ENCODE measurements at regions not wholly inside any gene's neighbourhood (a gene's known extent, or its start where the extent isn't known, plus 50 kb on each side); places are given as distances from the start of the nearest gene placed in this dataset.
A peak's percentile ranks its signal among the peaks of the same experiment; 100 is the strongest.
"Not testable (repeated sequence)": the region's sequence is repeated elsewhere in the genome, so short reads cannot be mapped to it uniquely, and the experiment has no call there.

DNA sequence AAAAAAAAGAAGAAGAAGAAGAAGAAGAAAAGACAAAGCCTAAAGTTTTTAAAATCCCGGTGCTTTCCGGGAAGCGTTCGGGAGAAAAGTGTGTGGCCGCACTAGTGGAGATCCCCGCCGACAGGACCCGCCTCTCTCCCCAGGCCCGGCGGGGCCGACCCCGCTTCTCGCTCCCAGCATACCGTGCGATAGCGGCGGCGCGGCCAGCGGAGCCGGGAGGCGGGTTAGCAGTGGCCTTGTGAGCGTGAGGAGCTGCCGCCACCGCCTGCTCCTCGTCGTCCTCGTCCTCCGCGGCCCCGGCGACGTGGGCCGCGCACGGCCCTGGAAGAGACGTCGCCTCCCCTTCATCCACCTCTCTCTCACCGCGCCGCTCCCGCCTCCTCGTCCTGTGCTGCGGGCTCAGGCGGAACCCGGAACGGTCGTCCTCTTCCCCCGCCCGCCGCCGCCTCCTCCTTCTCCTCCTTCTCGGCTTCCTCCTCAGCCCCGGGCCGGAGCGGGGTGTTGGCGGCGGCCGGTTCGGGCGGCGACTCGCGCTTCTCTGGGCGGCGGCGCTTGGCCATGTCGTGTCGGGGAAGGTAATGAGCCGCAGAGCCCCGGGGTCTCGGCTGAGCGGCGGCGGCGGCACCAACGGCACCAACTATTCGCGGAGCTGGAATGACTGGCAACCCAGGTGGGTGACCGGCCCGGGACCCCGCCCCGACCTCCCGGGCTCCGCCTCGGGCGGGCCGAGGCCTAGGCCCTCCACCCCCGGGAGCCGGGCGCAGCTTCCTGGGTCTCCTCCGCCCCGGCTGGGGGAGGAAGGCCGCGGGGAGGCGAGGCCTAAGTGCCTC lies 62.6 kb upstream of the CDR2 start:
- peak; percentile 62 to 71 for DNase-seq

DNA sequence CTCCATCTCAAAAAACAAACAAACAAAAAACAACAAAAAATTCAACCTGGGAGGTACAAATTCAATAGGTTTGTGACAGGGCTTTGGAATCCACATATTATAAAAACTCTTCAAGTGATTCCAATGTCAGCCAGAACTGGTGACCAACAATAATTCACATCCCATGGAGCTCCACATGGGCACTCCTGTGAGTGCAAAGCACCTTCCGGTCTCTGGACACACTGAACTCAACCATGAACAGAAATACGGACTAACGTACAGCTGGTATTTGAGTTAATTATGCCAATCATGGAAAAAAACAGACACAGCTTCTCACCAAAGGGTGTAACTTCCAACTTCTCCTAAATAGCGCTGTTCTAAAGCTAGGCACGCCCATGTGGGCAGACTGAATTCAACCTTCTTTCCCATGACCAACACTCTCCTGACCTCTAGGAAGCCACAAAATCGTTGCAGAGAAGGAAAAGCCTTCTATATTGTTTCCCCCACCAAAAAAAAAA lies 62.0 kb upstream of the CDR2 start:
- not testable (repeated sequence) for DNase-seq

DNA sequence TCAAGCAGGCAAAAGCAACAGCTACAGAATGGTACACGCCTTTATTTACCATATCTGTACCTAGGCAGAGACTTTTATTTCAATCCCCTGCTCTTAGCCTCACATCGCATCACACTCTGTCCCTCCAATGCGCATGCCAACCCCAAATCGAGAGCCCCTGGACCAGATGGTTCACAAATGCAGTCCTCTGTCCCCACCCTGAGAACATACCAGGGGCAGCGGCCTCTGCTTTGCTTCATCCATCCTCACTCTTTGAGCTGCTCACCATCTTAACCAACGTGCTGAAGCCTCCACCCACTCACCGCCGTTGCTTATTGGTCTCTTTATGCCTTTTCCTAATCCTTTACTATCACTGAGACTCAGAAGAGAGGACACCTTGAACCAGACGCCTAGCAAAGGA lies 56.9 kb upstream of the CDR2 start:
- DNase-seq = not testable (repeated sequence)

DNA sequence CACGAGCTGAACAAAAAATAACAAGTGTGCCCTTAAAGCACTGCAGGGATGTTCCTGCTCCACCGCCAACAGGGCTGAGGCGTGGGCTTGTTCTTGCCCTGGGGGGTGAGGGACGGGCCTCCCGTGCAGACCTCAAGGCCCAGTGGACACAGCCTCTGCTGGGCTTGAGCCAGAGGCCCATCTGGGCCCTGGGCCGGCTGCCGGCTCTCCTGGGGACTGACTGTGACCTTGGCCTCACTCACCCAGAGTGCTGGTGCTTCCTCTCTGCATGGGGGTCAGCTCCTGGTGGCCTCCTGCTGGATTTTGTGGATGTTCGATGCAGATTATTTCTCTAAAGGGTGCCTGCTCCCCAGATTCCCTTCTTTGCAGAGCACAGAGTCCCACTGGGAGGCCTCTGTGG lies 54.2 kb upstream of the CDR2 start:
- DNase-seq = no peak

DNA sequence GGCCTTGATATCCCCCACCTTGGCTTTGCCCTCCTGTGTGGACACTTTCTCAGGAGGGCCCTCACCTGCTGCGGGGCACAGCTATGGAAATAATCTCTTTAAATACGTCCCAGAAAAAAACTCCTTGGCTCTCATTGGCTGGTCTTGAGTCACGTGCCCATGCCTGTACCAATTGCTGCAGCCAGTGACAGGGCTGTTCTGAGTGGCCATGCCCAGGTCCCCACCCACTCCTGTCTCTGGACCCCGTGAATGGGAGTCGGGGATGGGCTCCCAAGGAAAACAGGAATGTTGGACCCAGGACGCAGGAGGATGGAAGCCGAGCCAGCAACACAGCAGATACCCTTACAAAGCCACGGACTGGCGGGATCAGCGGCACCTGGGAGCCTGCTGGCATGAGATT lies 53.1 kb upstream of the CDR2 start:
- DNase-seq = no peak

DNA sequence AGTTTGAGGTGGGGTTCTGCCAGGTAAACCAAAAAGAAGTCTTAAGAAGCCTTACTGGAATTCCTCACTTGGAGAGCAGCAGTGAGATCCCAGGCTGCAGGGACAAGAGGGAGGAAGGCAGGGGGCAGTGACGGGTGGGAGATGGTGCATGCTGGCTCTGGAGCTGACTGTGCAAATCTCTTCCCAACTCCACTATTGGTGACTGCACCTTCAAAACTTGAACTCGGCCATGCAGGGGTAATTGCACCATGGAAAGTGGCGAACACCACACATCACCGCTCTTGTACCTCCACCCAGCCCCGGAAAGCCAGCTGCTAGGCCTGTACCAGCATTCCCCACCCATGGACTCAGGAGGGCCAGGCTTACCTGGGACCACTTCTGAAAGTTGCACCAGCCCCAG lies 51.4 kb upstream of the CDR2 start:
- no peak for DNase-seq

DNA sequence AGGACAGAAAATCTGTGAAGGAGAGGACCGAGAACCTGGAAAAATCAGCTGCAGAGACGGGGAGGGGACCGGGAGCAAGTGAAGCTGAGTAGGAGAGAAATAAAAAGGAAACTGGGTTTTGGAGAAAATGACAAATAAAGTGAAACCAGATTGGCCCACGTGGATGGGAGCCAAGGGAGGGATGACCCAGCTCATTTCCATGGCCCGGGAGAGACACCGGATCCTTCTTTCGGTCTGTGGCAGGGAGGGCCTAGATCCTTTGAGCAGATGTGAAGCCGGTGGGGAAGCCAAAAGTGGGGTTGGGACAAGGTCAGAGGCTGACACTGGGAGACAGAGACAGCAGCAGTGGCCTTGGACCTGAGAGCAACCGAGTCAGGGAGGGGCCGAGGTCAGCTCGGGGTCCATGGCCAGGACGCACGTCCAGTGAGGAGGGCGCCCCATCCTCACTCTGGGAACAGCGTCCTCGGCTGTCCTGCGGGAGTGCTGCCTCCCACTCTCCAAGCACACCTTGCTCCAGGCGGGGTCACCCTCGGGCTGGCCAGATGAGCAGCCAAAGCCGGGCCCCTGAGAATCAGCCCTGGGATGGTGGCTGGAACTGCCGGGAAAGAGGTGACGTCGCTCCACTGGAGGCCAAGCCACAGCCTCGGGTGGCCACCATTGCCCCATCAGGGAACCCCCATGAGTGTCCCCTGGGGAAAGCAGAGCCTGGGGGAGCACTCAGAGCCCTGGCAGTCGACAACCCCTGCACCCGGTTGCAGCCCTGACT lies 50.8 kb upstream of the CDR2 start:
- no peak for DNase-seq

DNA sequence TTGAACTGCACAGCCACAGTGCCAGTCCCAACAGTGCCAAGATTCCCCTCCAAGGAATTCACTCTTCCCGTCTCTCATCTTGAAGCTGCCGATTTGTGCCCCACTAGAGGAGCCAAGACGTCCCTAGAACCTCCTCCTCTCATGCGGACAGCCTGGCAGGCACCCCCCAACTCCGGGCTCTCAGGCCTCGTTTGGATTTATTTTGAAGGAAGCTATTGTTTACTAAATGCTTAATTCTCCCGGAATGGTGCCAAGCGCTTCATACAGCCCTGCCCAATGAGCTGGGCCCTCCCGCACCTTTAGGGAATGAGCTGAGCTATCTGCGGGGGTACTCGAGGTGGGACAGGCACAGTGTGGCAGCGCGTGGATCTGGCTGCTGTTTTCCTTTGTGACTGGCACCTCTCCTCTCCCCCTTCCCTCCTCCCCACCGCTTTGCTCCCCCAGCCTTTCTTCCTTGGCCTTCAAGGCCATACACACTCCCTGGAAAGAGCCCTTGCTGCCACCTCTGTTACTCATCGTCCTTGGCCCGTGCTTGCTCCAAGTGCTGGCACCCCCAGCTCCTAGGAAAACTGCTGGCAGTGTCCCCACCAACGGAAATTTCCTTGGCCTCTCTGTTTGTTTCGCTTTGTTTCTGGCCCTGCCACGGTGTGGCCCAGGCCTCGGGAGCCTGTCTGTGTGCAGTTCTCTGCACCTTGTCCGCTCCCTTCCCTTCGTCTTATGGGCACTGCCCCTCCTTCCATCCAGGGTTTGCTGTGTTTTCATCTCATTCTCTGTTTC lies 49.9 kb upstream of the CDR2 start:
- DNase-seq = no peak
